GM10266 (cell line): ENCODE measurements at regions not wholly inside any gene's neighbourhood (a gene's known extent, or its start where the extent isn't known, plus 50 kb on each side); places are given as distances from the start of the nearest gene placed in this dataset.

Experiments
- DNase-seq: peaks from one replicate; pipeline ENCODE4 v3.0.0; 2012; ENCODE audit errors: extremely low spot score
- CTCF ChIP-seq: IDR thresholded peaks from 2 replicates; pipeline ENCODE4 v1.5.1; 2012; ENCODE audit warnings: mild to moderate bottlenecking, low read depth; ENCODE audit not compliant: control insufficient read depth, insufficient read depth; ENCODE audit errors: missing control alignments

GRCh38 chr16:66227766-66228530 lies 138.5 kb upstream of the CDH5 start:
- DNase-seq: no peak
- no peak for TF ChIP-seq CTCF

GRCh38 chr16:66226762-66227161 lies 139.7 kb upstream of the CDH5 start:
- TF ChIP-seq CTCF: no peak

GRCh38 chr16:66225696-66226095 lies 140.8 kb upstream of the CDH5 start:
- DNase-seq: no peak
- no peak for TF ChIP-seq CTCF

More at GRCh38 chr16:66226762-66227161, 139.7 kb upstream of the CDH5 start:
- DNase-seq: no peak

- TF ChIP-seq CTCF: no peak
- no peak for DNase-seq
Measured at GRCh38 chr16:66224626-66225025, 141.9 kb upstream of the CDH5 start.

- no peak for DNase-seq
- TF ChIP-seq CTCF: no peak
Measured at GRCh38 chr16:66224186-66224585, 142.3 kb upstream of the CDH5 start.

- TF ChIP-seq CTCF: no peak
- no peak for DNase-seq
Measured at GRCh38 chr16:66223176-66223780, 143.2 kb upstream of the CDH5 start.

- TF ChIP-seq CTCF: no peak
- no peak for DNase-seq
Measured at GRCh38 chr16:66222756-66223155, 143.7 kb upstream of the CDH5 start.
